NOMO-1 treated with dmso at 0.1 percent for 144 hours (cell line): ENCODE measurements at regions not wholly inside any gene's neighbourhood (a gene's known extent, or its start where the extent isn't known, plus 50 kb on each side); places are given as distances from the start of the nearest gene placed in this dataset.

Experiments used
- DNase-seq: peaks from one replicate; lab custom pipeline; 2025; ENCODE audit not compliant: unreplicated experiment; lab: John Stamatoyannopoulos, UW

- no peak for DNase-seq
These were observed 234.3 kb upstream of the PLEKHG7 start for GRCh38 chr12:92468358-92469020.

- DNase-seq = no peak
These were observed 234.9 kb upstream of the PLEKHG7 start for GRCh38 chr12:92467886-92468285.

- peak; percentile 67 for DNase-seq
These were observed 236.1 kb upstream of the PLEKHG7 start for GRCh38 chr12:92466391-92467305.

GRCh38 chr12:92465786-92466295 lies 236.9 kb upstream of the PLEKHG7 start:
- DNase-seq = no peak

DNA sequence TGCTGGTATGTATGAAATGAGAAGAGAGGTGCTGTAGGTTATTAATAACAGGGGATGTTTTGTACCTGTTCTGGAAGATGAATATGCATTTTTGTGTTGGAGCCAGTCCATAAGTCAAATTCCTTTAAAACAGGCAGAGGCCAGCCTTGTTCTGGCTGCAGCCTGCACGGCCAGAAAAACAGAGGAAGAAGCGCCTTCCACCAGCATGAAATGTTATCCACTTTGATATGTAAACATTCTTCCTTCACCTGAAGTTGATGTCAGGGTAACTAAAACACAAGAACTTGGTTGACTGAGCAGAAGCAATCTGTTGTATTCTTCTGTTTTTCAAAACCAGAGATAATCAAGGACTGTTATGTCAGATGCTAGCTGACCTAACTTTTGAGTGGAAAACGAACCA lies 237.9 kb upstream of the PLEKHG7 start:
- DNase-seq = no peak

DNA sequence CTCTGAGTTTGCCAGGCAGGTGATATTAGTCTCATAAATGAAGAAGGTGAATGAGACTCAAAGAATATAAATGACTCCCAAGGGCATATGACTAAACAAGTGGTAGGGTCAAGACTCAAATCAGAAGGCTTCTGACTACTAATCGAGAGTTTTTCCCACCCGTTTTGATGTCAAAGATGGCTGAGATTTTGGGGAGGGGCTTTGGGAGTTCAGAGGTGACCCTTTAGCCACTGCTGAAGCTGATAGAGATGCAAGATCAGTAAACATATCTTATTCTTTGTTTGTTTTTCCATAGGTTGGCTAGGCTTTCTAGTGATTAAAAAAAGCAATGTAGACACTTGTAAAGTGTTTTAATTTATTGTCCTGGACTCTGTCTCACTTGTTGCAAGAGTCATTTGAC lies 239.6 kb upstream of the PLEKHG7 start:
- no peak for DNase-seq

- no peak for DNase-seq
These were observed 240.3 kb upstream of the PLEKHG7 start for GRCh38 chr12:92462527-92462926.

DNA sequence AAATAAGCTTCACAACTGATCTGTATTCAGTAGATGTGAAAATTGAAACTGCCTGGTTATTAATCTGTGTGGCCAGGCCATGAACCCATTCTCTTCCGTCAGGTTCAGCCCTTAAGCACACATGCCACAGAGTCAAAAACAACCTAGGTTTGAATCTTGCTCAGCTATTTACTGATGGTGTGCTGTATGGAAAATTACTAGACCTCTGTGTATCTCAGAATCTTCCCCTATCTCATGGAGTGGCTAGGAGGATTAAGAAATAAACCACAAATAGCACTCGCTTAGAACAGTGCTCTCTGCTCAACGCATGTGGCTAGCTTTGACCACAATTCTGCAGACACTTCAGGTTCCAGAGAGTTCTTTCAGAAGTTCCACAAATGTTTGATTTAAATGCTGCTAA lies 240.7 kb upstream of the PLEKHG7 start:
- peak; percentile 32 for DNase-seq

DNA sequence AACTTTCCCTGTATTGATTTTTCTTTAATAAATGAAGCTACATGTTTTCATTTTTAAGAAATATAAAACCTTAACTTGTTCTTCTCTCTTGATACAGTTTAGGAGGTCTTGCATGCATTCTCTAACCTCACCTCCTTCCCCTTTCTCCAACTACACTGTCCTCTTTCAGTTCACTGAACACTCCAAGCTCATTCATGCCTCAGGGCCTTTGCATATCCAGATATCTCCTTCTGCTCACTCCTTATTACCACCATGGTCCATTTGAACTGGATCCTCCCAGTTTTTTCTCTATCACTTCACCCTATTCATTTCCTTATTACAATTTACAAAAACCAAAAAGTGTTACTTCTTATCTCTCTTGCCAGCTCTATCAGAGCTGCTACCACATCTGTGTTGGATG lies 242.9 kb upstream of the PLEKHG7 start:
- DNase-seq = no peak

GRCh38 chr12:92458996-92459395 lies 243.8 kb upstream of the PLEKHG7 start:
- no peak for DNase-seq

- DNase-seq = no peak
These were observed 245.2 kb upstream of the PLEKHG7 start for GRCh38 chr12:92457458-92458180.

DNA sequence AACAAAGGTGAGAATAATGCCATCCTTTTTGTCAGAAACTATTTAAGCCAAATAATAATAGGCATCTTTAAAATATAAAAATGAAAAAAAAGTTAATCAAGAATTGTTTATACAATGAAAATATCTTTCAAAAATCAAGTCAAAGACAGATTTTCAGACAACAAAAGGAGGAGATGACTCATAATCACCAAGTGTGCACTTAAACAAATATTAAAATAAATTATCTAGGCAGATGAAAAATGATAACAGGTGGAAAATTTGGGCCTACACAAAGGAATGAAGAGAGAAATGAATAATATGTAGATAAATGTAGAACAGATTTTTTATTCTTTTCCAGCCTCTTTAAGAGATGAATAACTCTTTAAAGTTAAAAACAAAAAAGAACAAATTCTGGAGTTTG lies 250.0 kb upstream of the PLEKHG7 start:
- no peak for DNase-seq

DNA sequence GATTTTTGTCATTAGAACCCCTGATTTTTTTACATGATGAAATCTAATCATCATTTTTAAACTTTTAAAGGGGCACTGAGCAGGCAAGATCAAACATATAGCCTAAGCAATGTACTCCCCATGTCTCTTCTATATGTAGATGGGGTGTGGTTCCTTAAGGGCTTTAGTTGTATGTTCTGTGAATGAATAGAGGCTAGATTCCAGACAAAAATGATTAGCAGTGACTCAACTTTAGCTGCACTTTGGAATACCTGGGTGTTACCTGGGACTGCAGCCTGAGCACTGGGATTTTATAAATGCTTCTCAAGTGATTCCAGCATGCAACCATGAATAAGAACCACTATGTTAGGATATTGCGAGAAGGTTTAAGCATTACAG lies 256.7 kb upstream of the PLEKHG7 start:
- DNase-seq = no peak

DNA sequence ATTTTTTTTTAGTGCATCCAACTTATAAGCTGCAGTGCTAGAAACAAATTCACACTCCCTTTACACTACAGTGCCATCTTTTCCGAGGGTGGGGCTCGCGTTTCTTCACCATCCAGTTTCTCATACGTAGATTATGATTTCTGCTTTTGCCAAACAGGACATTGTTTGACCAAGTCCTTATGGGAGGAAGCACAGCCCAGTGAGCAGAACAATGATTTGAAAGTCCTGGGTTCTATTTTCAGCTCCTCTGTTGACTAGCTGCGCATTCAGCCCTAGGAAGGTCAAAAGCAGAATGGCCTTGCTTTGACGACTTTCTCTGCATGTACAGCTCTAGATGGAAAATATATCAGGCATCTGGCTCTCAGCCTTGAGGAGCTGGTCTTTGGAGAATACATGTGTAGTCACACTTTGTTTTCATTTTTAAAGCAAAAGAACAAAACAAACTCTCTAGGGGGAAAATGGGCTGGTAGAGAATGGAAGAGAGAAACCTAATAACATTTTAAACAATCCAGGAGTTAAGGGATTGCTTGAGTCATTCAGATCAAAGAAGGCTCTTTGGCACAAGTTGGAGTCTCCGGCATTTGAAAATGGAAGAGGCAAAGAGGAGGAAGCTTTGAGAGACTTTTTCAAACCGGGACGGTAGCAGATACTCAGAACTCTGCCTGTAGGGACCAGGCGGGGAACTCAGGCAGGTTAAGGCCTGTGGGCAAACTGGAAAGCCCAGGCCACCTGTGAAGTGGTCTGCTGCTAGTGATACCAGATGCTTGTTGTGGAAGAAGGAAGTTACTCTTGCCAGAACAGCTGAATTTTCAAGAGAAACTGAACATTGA lies 257.3 kb upstream of the PLEKHG7 start:
- DNase-seq = no peak

GRCh38 chr12:92444763-92445162 lies 258.0 kb upstream of the PLEKHG7 start:
- DNase-seq = peak; percentile 91

DNA sequence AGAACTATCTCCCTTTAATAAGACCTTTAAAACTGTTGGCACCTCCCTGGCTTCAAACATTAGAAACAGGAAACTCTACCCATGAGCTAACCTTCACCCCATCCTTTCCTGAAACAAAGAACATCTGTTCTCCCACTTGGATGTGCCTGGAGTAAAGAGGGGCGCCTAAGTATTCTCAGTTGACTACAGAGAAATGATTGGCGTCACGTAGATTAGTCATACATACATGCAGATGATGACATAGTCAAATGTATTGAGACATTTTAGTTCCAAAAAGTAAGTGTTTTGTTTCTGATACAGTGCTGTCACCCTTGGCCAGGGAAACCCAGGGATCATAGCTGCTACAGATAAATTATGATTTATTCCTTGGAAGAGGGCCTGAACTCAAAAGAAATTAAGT lies 260.0 kb upstream of the PLEKHG7 start:
- no peak for DNase-seq

DNA sequence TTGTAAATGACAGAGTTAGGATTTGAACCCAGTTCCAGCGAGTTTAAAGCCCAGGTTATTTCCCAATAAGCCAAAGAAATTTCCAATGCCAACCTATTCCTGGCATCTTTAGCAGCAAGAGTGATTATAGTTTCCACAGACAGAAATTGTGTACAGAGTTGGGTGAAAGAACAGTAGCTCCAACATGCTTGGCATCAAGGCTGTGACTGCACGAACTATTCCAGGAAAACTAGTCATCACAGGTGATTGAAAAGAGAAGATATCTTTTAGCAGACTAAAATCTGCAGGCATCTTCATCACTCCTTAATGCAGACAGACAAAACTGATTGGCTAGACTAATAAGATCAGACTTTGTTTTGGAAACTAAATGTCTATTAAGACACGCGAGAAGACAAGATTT lies 262.7 kb upstream of the PLEKHG7 start:
- no peak for DNase-seq

- DNase-seq = no peak
These were observed 263.4 kb upstream of the PLEKHG7 start for GRCh38 chr12:92439420-92439805.

DNA sequence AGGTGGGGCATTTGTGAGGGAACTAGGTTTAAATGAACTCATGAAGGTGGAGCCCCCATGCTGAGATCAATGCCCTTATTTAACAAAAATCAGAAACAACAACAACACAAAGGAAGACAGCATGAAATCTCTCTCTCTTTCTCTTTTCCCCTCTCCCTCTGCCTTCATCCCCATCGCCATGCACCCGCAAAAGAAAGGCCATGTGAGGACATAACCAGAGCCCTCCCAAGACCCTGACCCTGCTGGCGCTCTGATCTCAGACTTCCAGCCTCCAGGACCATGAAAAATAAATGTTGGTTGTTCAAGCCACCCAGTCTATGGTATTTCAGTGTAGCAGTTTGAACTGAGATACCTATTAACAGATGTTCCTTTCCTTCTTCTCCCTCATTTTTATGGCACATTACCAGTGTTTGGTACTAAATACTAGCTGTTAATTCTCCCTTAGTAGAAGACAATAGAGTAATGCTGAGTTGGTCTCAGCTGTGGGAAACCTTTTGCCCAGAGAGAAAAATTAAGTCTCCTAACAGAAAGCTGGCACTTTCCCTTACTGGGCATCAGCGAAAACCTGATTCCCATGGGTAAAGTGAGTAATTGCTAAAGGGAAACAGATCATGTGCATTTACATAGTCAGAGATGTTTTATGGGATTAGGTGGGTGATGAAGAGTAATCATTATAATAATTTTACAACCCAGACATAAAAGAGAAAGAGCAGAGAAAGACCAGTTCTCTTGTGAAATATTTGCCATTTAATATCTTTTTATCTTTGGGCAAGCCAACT lies 264.0 kb upstream of the PLEKHG7 start:
- no peak for DNase-seq

DNA sequence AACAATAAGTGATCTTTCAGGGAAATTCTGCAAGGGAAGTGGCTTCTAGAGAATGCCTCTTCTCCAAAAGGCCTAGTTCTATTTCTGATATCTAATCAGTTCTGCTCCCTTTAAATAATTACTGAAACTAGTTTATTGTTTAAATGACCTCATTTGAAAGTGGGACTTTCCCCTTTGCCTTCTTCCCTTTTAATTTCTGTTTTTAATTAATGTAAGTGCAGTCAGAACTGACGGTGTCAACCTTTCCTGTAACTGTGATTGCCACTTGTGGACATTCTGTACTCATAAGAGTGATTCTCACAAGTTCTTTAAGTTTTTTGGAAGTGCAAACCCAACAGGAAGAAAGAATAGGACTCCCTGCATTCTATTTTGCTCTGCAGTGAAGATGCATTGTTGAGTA lies 265.3 kb upstream of the PLEKHG7 start:
- no peak for DNase-seq
